ENCODE measurements at regions not wholly inside any gene's neighbourhood (a gene's known extent, or its start where the extent isn't known, plus 50 kb on each side); places are given as distances from the start of the nearest gene placed in this dataset.

DNA sequence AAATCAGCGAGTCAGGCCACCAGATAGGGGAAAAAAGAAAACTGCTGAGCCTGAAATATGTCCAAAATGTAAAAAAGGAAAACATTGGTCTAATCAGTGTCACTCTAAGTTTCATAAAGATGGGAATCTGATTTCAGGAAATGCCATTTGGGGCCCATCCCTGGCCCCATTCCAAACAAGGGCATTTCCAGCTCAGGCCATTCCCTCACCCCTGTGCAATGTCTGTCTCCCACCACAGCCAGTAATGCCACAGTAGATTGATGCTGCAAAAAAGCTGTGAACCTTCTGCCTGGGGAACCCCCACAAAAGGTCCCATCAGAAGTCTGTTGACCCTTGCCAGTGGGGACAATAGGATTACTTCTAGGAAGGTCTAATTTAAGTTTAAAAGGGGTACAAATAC, 199.6 kb downstream of the YTHDC2 start:
- TF ChIP-seq, protein P1, sequence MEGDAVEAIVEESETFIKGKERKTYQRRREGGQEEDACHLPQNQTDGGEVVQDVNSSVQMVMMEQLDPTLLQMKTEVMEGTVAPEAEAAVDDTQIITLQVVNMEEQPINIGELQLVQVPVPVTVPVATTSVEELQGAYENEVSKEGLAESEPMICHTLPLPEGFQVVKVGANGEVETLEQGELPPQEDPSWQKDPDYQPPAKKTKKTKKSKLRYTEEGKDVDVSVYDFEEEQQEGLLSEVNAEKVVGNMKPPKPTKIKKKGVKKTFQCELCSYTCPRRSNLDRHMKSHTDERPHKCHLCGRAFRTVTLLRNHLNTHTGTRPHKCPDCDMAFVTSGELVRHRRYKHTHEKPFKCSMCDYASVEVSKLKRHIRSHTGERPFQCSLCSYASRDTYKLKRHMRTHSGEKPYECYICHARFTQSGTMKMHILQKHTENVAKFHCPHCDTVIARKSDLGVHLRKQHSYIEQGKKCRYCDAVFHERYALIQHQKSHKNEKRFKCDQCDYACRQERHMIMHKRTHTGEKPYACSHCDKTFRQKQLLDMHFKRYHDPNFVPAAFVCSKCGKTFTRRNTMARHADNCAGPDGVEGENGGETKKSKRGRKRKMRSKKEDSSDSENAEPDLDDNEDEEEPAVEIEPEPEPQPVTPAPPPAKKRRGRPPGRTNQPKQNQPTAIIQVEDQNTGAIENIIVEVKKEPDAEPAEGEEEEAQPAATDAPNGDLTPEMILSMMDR (IDR thresholded peaks at IDR 0.05; ENCODE audit: low read depth, low read length, poor library complexity, severe bottlenecking): no peak
- no peak for TF ChIP-seq EZH2phosphoT487 (IDR thresholded peaks at IDR 0.05; ENCODE audit: borderline replicate concordance, low read length)
